ENCODE measurements at regions not wholly inside any gene's neighbourhood (a gene's known extent, or its start where the extent isn't known, plus 50 kb on each side); places are given as distances from the start of the nearest gene placed in this dataset.

GRCh38 chr2:16181062-16181740, 240.9 kb downstream of the MYCN start:
- DNase-seq: no peak

- DNase-seq: no peak
Observed at GRCh38 chr2:16180631-16181030, 240.3 kb downstream of the MYCN start.

- no peak for DNase-seq
Observed at GRCh38 chr2:16179701-16180416, 239.5 kb downstream of the MYCN start.

- no peak for DNase-seq
Observed at GRCh38 chr2:16178551-16179130, 238.3 kb downstream of the MYCN start.

GRCh38 chr2:16177671-16178180, 237.4 kb downstream of the MYCN start:
- no peak for DNase-seq

GRCh38 chr2:16176971-16177480, 236.7 kb downstream of the MYCN start:
- no peak for DNase-seq

- DNase-seq: no peak
Observed at GRCh38 chr2:16175247-16175825, 235.0 kb downstream of the MYCN start.

- no peak for DNase-seq
Observed at GRCh38 chr2:16174693-16175045, 234.3 kb downstream of the MYCN start.

GRCh38 chr2:16173893-16174692, 233.7 kb downstream of the MYCN start:
- no peak for DNase-seq

GRCh38 chr2:16172324-16173175, 232.2 kb downstream of the MYCN start:
- DNase-seq: no peak

- no peak for DNase-seq
Observed at GRCh38 chr2:16171425-16171920, 231.1 kb downstream of the MYCN start.

GRCh38 chr2:16170675-16171424, 230.5 kb downstream of the MYCN start:
- DNase-seq: no peak

GRCh38 chr2:16169381-16169960, 229.1 kb downstream of the MYCN start:
- DNase-seq: no peak

GRCh38 chr2:16168506-16169264, 228.3 kb downstream of the MYCN start:
- DNase-seq: no peak

- DNase-seq: no peak
Observed at GRCh38 chr2:16167870-16168426, 227.6 kb downstream of the MYCN start.

- no peak for DNase-seq
Observed at GRCh38 chr2:16167451-16167861, 227.1 kb downstream of the MYCN start.

GRCh38 chr2:16166327-16166981, 226.1 kb downstream of the MYCN start:
- DNase-seq: no peak

GRCh38 chr2:16165518-16166326, 225.4 kb downstream of the MYCN start:
- no peak for DNase-seq
